ENCODE measurements at regions not wholly inside any gene's neighbourhood (a gene's known extent, or its start where the extent isn't known, plus 50 kb on each side); places are given as distances from the start of the nearest gene placed in this dataset.

- H3K4me3 ChIP-seq (ENCODE audit: low read length in 3 of 3) = no peak overlapping the region
- H3K27me3 ChIP-seq (ENCODE audit: control insufficient read depth, insufficient read depth, low read length) = no peaks in the 10 kb centered on the region
- no peaks in the 10 kb centered on the region for H3K9me3 ChIP-seq (ENCODE audit: control insufficient read depth in 2 of 3, insufficient read depth in 1 of 3, low read length in 3 of 3)
- H3K27ac ChIP-seq (ENCODE audit: low read depth in 2 of 2, low read length in 2 of 2) = no peak overlapping the region
- FAIRE-seq (no peak), DNase-seq (peak in 1 of 5 donors; percentile 19)
- H3K9ac ChIP-seq (ENCODE audit: low read length in 3 of 3) = no peak overlapping the region
- no peaks in the 10 kb centered on the region for H3K4me1 ChIP-seq (ENCODE audit: control insufficient read depth in 2 of 3, insufficient read depth in 2 of 3, low read depth in 1 of 3, low read length in 3 of 3)
- intact Hi-C loops (cut with DNase I) = no loop called here
- no peaks in the 10 kb centered on the region for H3K36me3 ChIP-seq (ENCODE audit: control insufficient read depth in 2 of 3, insufficient read depth in 3 of 3, low read length in 3 of 3)
- no peak for TF ChIP-seq CTCF (IDR thresholded peaks at IDR 0.05; ENCODE audit: borderline replicate concordance, extremely low read depth, insufficient read depth)
Observed at GRCh38 chr10:130763491-130763890, 548.0 kb downstream of the TCERG1L start.

DNA sequence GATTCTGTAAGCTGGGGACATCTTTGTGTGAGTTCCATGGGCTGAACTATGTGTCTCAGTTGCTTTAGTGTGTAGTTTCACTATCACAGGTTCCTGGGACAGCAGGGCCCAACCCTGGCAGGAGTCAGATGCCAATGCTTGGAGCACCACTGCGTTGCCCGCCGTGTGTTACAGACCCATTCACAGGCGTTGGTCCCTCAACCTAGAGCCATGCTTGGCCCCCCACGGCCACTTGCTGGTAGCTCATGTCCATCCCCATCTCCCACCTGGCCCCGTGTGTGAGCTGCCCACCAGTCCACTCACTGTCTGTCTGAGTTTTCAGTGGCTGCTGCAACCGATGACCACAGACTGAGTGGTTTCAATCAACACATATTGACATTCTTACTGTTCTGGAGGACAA, 546.9 kb downstream of the TCERG1L start:
- Histone ChIP-seq H3K36me3 (ENCODE audit: control insufficient read depth in 2 of 3, insufficient read depth in 3 of 3, low read length in 3 of 3) (no peaks in the 10 kb centered on the region), H3K27me3 (ENCODE audit: control insufficient read depth, insufficient read depth, low read length) (no peaks in the 10 kb centered on the region), H3K9ac (ENCODE audit: low read length in 3 of 3) (no peak overlapping the region), H3K9me3 (ENCODE audit: control insufficient read depth in 2 of 3, insufficient read depth in 1 of 3, low read length in 3 of 3) (peaks cover 0 to 3% (median 0%) of the 10 kb centered on the region in 3 donors), H3K4me1 (ENCODE audit: control insufficient read depth in 2 of 3, insufficient read depth in 2 of 3, low read depth in 1 of 3, low read length in 3 of 3) (no peaks in the 10 kb centered on the region), H3K27ac (ENCODE audit: low read depth in 2 of 2, low read length in 2 of 2) (no peak overlapping the region), H3K4me3 (ENCODE audit: low read length in 3 of 3) (no peak overlapping the region)
- DNase-seq (peak in 1 of 5 donors; percentile 57), FAIRE-seq (no peak)
- intact Hi-C loops (cut with DNase I) = no loop called here
- no peak for TF ChIP-seq CTCF (IDR thresholded peaks at IDR 0.05; ENCODE audit: borderline replicate concordance, extremely low read depth, insufficient read depth)

DNA sequence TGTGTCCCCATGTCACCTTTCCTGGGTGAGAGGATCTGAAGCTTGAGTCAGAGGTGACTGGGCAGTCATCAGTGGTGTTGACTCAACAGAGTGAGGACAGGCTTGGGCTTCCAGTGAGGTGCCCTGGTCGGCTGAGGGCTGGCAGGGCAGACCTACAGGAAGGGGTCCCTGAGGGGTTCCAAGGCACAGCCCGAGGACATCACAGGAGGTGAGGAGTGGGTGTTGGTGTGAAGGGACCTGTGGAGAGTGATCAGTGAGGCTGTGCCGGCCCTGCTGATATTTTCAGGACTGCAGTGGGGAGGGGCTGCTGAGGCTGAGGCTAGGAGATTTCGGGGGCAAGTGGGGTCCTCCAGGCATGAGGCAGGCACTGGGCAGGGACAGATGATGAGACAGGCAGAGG, 545.5 kb downstream of the TCERG1L start:
- intact Hi-C loops (cut with DNase I) = no loop called here
- Histone ChIP-seq H3K4me1 (ENCODE audit: control insufficient read depth in 2 of 3, insufficient read depth in 2 of 3, low read depth in 1 of 3, low read length in 3 of 3) (no peaks in the 10 kb centered on the region), H3K9ac (ENCODE audit: low read length in 3 of 3) (no peak overlapping the region), H3K27me3 (ENCODE audit: control insufficient read depth, insufficient read depth, low read length) (no peaks in the 10 kb centered on the region), H3K27ac (ENCODE audit: low read depth in 2 of 2, low read length in 2 of 2) (no peak overlapping the region), H3K4me3 (ENCODE audit: low read length in 3 of 3) (no peak overlapping the region), H3K36me3 (ENCODE audit: control insufficient read depth in 2 of 3, insufficient read depth in 3 of 3, low read length in 3 of 3) (no peaks in the 10 kb centered on the region), H3K9me3 (ENCODE audit: control insufficient read depth in 2 of 3, insufficient read depth in 1 of 3, low read length in 3 of 3) (peaks cover 0 to 3% (median 0%) of the 10 kb centered on the region in 3 donors)
- FAIRE-seq = no peak
- no peak for TF ChIP-seq CTCF (IDR thresholded peaks at IDR 0.05; ENCODE audit: borderline replicate concordance, extremely low read depth, insufficient read depth)
- peak in 1 of 5 donors; percentile 32 for DNase-seq

DNA sequence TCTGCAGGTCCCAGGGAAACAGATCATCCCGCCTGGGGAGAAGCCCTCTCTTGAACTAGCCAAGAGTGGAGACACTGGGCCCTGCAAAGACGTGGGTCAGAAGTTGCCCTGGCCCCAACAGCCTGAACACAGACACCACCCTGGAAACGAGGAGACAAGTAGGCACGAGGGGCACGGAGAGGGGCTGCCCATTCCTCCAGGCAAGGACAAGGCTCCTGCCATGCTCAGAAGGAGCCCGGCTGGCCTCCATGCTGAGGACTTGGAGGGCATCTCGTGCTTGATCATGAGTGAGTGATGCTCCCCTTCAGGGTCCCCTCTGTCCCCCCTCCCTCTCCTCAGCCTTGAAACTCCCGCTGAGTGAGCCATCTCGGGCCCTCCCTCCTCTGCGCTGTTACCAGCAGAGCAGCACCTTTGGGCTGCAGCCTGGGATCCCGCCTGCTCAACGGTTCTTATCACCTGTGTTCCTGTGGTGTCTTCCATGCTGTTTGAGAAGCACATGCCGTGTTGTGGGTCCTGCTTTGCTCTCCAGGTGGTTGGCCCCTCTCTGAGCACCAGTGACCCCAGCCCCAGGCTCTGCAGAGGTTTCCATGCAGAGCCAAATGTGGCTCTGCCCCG, 544.3 kb downstream of the TCERG1L start:
- H3K9ac ChIP-seq (ENCODE audit: low read length in 3 of 3) = no peak overlapping the region
- H3K36me3 ChIP-seq (ENCODE audit: control insufficient read depth in 2 of 3, insufficient read depth in 3 of 3, low read length in 3 of 3) = no peaks in the 10 kb centered on the region
- FAIRE-seq = no peak
- H3K27me3 ChIP-seq (ENCODE audit: control insufficient read depth, insufficient read depth, low read length) = no peaks in the 10 kb centered on the region
- peaks cover 0 to 3% (median 0%) of the 10 kb centered on the region in 3 donors for H3K9me3 ChIP-seq (ENCODE audit: control insufficient read depth in 2 of 3, insufficient read depth in 1 of 3, low read length in 3 of 3)
- no peak for TF ChIP-seq CTCF (IDR thresholded peaks at IDR 0.05; ENCODE audit: borderline replicate concordance, extremely low read depth, insufficient read depth)
- no peaks in the 10 kb centered on the region for H3K4me1 ChIP-seq (ENCODE audit: control insufficient read depth in 2 of 3, insufficient read depth in 2 of 3, low read depth in 1 of 3, low read length in 3 of 3)
- H3K27ac ChIP-seq (ENCODE audit: low read depth in 2 of 2, low read length in 2 of 2) = no peak overlapping the region
- intact Hi-C loops (cut with DNase I) = no loop called here
- H3K4me3 ChIP-seq (ENCODE audit: low read length in 3 of 3) = no peak overlapping the region
- peak in 1 of 5 donors; percentile 48 for DNase-seq
